Karpas-422 (cell line): ENCODE measurements at regions not wholly inside any gene's neighbourhood (a gene's known extent, or its start where the extent isn't known, plus 50 kb on each side); places are given as distances from the start of the nearest gene placed in this dataset.
"Not testable (repeated sequence)": the region's sequence is repeated elsewhere in the genome, so short reads cannot be mapped to it uniquely, and the experiment has no call there.

Experiments
- DNase-seq: peaks from one replicate; pipeline ENCODE4 v3.0.0-alpha.2; 2015
- H2AFZ ChIP-seq: fragments of 200-600 bp; sonication (generic); 2 replicates; pipeline ENCODE4 v1.6.1; 2014; ENCODE audit warnings: antibody characterized with exemption, low read length, mixed read lengths
- H3K27ac ChIP-seq: fragments of 200-600 bp; sonication (generic); 2 replicates; pipeline ENCODE4 v1.5.1; 2014; ENCODE audit warnings: mild to moderate bottlenecking, low read length, moderate library complexity
- H3K27me3 ChIP-seq: fragments of 200-600 bp; sonication (generic); 2 replicates; pipeline ENCODE4 v1.6.1; 2014; ENCODE audit warnings: low read length, mixed read lengths
- H3K36me3 ChIP-seq: fragments of 200-600 bp; sonication (generic); 2 replicates; pipeline ENCODE4 v1.6.1; 2014; ENCODE audit warnings: low read length, mixed read lengths; ENCODE audit not compliant: insufficient read depth
- H3K4me1 ChIP-seq: fragments of 200-600 bp; sonication (generic); 2 replicates; pipeline ENCODE4 v1.6.1; 2014; ENCODE audit warnings: mild to moderate bottlenecking, low read length, mixed read lengths
- H3K4me2 ChIP-seq: fragments of 200-600 bp; sonication (generic); 2 replicates; pipeline ENCODE4 v1.6.1; 2014; ENCODE audit warnings: low read length, low read depth, mild to moderate bottlenecking; ENCODE audit not compliant: poor library complexity, severe bottlenecking
- H3K4me3 ChIP-seq: fragments of 200-600 bp; sonication (generic); 2 replicates; pipeline ENCODE4 v1.5.1; 2014; ENCODE audit warnings: mild to moderate bottlenecking, antibody characterized with exemption, low read length, mixed read lengths
- H3K79me2 ChIP-seq: fragments of 200-600 bp; sonication (generic); 2 replicates; pipeline ENCODE4 v1.6.1; 2014; ENCODE audit warnings: mild to moderate bottlenecking, low read length, mixed read lengths
- H3K9ac ChIP-seq: fragments of 200-600 bp; sonication (generic); 2 replicates; pipeline ENCODE4 v1.6.0; 2014; ENCODE audit warnings: low read length
- H3K9me2 ChIP-seq: fragments of 200-600 bp; sonication (generic), shearing (Covaris generic); replicated peaks from 2 replicates; pipeline ENCODE4 v1.6.0; 2014; ENCODE audit warnings: mild to moderate bottlenecking, low read length, moderate library complexity; ENCODE audit not compliant: insufficient read depth
- H3K9me3 ChIP-seq: fragments of 300-700, 200-600 bp; sonication (generic); 2 replicates; pipeline ENCODE4 v1.6.1; 2014; ENCODE audit warnings: low read length, mixed read lengths
- H4K20me1 ChIP-seq: fragments of 200-600 bp; sonication (generic); 2 replicates; pipeline ENCODE4 v1.6.1; 2014; ENCODE audit warnings: mild to moderate bottlenecking, antibody characterized with exemption, low read length, low read depth; ENCODE audit not compliant: insufficient read depth

DNA sequence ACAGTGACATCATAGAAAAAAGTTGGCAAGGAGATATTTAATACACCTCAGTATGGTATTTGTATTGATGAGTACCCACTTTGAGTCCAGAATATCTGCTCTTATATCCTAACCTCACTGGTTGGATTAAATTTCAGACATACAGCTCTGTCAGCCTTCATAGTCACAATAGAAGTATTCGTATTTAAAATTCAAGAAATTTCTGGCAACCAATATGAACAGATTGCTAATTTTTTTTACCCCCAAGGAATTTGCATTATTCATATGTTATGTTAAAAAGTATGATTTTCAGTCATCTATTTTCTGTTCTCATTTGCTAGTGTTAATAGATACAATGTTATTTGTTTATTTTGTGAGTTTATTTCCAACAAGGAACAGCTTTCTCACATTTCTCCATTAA, 1306.8 kb upstream of the NXPH2 start:
- Histone ChIP-seq H3K27me3 (no peaks in the 10 kb centered on the region), H3K9ac (no peak overlapping the region), H3K36me3 (no peaks in the 10 kb centered on the region), H4K20me1 (no peaks in the 10 kb centered on the region), H3K9me2 (no peaks in the 10 kb centered on the region), H3K79me2 (no peaks in the 10 kb centered on the region), H3K9me3 (peaks cover 16% of the 10 kb centered on the region), H2AFZ (no peak overlapping the region), H3K4me3 (no peak overlapping the region), H3K27ac (no peak overlapping the region), H3K4me1 (no peaks in the 10 kb centered on the region), H3K4me2 (no peak overlapping the region)
- no peak for DNase-seq

- no peak overlapping the region for H3K27ac ChIP-seq
- no peak overlapping the region for H3K9ac ChIP-seq
- H3K79me2 ChIP-seq: no peaks in the 10 kb centered on the region
- peaks cover 19% of the 10 kb centered on the region for H3K9me3 ChIP-seq
- H3K36me3 ChIP-seq: no peaks in the 10 kb centered on the region
- no peaks in the 10 kb centered on the region for H4K20me1 ChIP-seq
- H3K27me3 ChIP-seq: no peaks in the 10 kb centered on the region
- no peak overlapping the region for H3K4me2 ChIP-seq
- no peak overlapping the region for H2AFZ ChIP-seq
- H3K4me1 ChIP-seq: no peaks in the 10 kb centered on the region
- H3K4me3 ChIP-seq: no peak overlapping the region
- H3K9me2 ChIP-seq: no peaks in the 10 kb centered on the region
- DNase-seq: no peak
Observed at GRCh38 chr2:140085674-140086073, 1305.5 kb upstream of the NXPH2 start.

- DNase-seq: no peak
- no peak overlapping the region for H3K27ac ChIP-seq
- no peaks in the 10 kb centered on the region for H3K27me3 ChIP-seq
- H3K79me2 ChIP-seq: no peaks in the 10 kb centered on the region
- 0 out of 2 replicates have a peak overlapping the region, but pooled peaks have one; percentile 19 for H3K4me3 ChIP-seq
- no peaks in the 10 kb centered on the region for H3K36me3 ChIP-seq
- no peak overlapping the region for H3K9ac ChIP-seq
- no peak overlapping the region for H3K4me2 ChIP-seq
- H3K4me1 ChIP-seq: no peaks in the 10 kb centered on the region
- H3K9me2 ChIP-seq: no peaks in the 10 kb centered on the region
- H2AFZ ChIP-seq: no peak overlapping the region
- no peaks in the 10 kb centered on the region for H4K20me1 ChIP-seq
- H3K9me3 ChIP-seq: peaks cover 10% of the 10 kb centered on the region
Observed at GRCh38 chr2:140079038-140079437, 1298.8 kb upstream of the NXPH2 start.

DNA sequence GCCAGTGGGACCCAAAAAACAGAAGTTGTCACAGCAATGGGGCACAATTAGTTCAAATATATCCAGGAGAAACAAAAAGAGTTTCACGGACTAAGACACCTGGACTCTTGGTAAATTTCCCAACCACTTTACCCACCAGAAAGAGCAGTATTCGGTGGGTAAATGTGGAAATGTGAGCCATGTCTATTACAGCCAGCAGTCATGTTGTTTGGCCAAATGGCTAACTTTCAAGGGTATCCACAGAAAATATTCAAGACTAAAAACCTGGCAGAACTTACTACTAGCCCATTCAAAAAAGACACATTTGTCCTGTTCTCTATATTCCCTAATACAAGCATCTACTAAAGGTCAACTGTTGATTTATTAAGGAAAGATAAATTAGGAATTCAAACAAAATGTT, 1296.0 kb upstream of the NXPH2 start:
- H3K4me1 ChIP-seq: no peaks in the 10 kb centered on the region
- no peak for DNase-seq
- H3K36me3 ChIP-seq: no peaks in the 10 kb centered on the region
- H3K27ac ChIP-seq: no peak overlapping the region
- H3K9me2 ChIP-seq: no peaks in the 10 kb centered on the region
- H3K4me3 ChIP-seq: no peak overlapping the region
- no peak overlapping the region for H2AFZ ChIP-seq
- no peak overlapping the region for H3K9ac ChIP-seq
- H3K9me3 ChIP-seq: peaks cover 2% of the 10 kb centered on the region; the same call in 1 of the 2 replicates
- H4K20me1 ChIP-seq: no peaks in the 10 kb centered on the region
- no peaks in the 10 kb centered on the region for H3K27me3 ChIP-seq
- H3K79me2 ChIP-seq: no peaks in the 10 kb centered on the region
- no peak overlapping the region for H3K4me2 ChIP-seq

DNA sequence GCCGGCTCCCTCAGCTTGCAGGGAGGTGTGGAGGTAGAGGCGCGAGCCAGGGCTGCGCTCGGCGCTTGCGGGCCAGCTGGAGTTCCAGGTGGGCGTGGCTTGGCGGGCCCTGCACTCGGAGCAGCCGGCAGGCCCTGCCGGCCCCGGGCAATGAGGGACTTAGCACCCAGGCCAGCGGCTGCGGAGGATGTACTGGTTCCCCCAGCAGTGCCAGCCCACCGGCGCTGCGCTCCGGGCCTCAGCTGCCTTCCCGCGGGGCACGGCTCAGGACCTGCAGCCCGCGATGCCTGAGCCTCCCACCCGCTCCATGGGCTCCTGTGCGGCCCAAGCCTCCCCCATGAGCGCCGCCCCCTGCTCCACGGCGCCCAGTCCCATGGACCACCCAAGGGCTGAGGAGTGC, 1293.6 kb upstream of the NXPH2 start:
- H3K9ac ChIP-seq, DNase-seq, H3K4me3 ChIP-seq, H4K20me1 ChIP-seq, H3K4me2 ChIP-seq, H3K4me1 ChIP-seq, H3K9me2 ChIP-seq, H3K27me3 ChIP-seq, H2AFZ ChIP-seq, H3K36me3 ChIP-seq, H3K27ac ChIP-seq, H3K79me2 ChIP-seq: not testable (repeated sequence)
- peaks cover 13% of the 10 kb centered on the region for H3K9me3 ChIP-seq

DNA sequence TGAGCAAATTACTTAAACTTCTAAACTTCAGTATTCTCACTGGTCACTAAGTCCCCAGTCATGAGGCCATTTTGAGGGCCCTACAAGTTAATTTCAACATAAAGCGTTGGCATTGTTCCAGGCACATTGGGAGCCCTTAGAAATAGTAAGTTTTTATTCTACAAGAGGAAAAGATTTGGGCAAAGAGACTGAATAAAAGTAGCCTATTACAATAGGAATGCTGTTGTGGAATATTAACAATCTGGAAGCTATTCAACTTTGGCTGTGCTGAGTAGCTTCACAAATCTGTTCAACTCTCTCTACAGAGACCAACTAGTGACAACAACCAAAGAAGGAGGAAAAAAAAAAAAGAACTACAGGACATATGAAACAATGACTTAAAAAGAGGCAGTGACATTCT, 1287.5 kb upstream of the NXPH2 start:
- no peak overlapping the region for H3K9ac ChIP-seq

GRCh38 chr2:140064243-140064642, 1284.1 kb upstream of the NXPH2 start:
- Histone ChIP-seq H3K4me3 (no peak overlapping the region), H3K9me2 (no peaks in the 10 kb centered on the region), H3K9ac (no peak overlapping the region), H3K4me1 (no peaks in the 10 kb centered on the region), H3K36me3 (no peaks in the 10 kb centered on the region), H3K27ac (no peak overlapping the region), H3K27me3 (no peaks in the 10 kb centered on the region), H3K79me2 (no peaks in the 10 kb centered on the region), H3K9me3 (peaks cover 29% of the 10 kb centered on the region), H3K4me2 (no peak overlapping the region), H2AFZ (no peak overlapping the region), H4K20me1 (no peaks in the 10 kb centered on the region)
- no peak for DNase-seq

More for the DNA sequence above, 1287.5 kb upstream of the NXPH2 start:
- Histone ChIP-seq H3K36me3 (no peaks in the 10 kb centered on the region), H3K4me2 (no peak overlapping the region), H4K20me1 (no peaks in the 10 kb centered on the region), H3K79me2 (no peaks in the 10 kb centered on the region), H3K27ac (no peak overlapping the region), H3K4me1 (no peaks in the 10 kb centered on the region), H2AFZ (no peak overlapping the region), H3K27me3 (no peaks in the 10 kb centered on the region), H3K9me3 (peaks cover 29% of the 10 kb centered on the region), H3K9me2 (no peaks in the 10 kb centered on the region), H3K4me3 (no peak overlapping the region)
- no peak for DNase-seq

DNA sequence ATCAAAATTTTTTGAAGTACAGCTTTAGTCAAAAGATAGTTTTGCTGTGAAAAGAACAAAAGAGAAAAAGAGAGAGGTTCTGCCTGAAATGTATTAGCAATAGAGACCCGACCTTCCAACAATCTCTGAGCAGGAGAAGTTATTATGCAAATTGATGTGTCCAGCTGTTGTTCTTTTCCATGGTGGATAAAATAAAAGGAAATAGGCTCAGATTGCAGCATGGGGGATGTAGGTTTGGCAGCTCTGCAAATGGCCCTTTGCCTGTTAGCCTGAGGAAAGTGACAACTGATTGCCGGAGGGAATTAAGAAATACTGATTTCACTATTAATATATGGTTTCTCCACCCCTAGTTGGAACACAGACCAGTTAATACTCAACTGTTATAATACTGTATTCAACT, 1283.2 kb upstream of the NXPH2 start:
- H3K4me2 ChIP-seq: no peak overlapping the region
- no peaks in the 10 kb centered on the region for H3K27me3 ChIP-seq
- no peak overlapping the region for H2AFZ ChIP-seq
- H3K9ac ChIP-seq: no peak overlapping the region
- no peaks in the 10 kb centered on the region for H3K4me1 ChIP-seq
- no peak for DNase-seq
- H3K9me3 ChIP-seq: peaks cover 23% of the 10 kb centered on the region
- no peaks in the 10 kb centered on the region for H3K9me2 ChIP-seq
- no peaks in the 10 kb centered on the region for H3K36me3 ChIP-seq
- no peak overlapping the region for H3K4me3 ChIP-seq
- H3K27ac ChIP-seq: no peak overlapping the region
- H4K20me1 ChIP-seq: no peaks in the 10 kb centered on the region
- H3K79me2 ChIP-seq: no peaks in the 10 kb centered on the region

GRCh38 chr2:140061240-140061639, 1281.0 kb upstream of the NXPH2 start:
- Histone ChIP-seq H3K27me3 (no peaks in the 10 kb centered on the region), H3K9ac (no peak overlapping the region), H3K9me2 (no peaks in the 10 kb centered on the region), H3K4me2 (no peak overlapping the region), H2AFZ (no peak overlapping the region), H3K9me3 (peaks cover 22% of the 10 kb centered on the region), H4K20me1 (no peaks in the 10 kb centered on the region), H3K36me3 (no peaks in the 10 kb centered on the region), H3K27ac (no peak overlapping the region), H3K4me1 (no peaks in the 10 kb centered on the region), H3K4me3 (no peak overlapping the region), H3K79me2 (no peaks in the 10 kb centered on the region)
- DNase-seq: no peak
